ENCODE measurements at regions not wholly inside any gene's neighbourhood (a gene's known extent, or its start where the extent isn't known, plus 50 kb on each side); places are given as distances from the start of the nearest gene placed in this dataset.
"Not testable (repeated sequence)": the region's sequence is repeated elsewhere in the genome, so short reads cannot be mapped to it uniquely, and the experiment has no call there.

DNA sequence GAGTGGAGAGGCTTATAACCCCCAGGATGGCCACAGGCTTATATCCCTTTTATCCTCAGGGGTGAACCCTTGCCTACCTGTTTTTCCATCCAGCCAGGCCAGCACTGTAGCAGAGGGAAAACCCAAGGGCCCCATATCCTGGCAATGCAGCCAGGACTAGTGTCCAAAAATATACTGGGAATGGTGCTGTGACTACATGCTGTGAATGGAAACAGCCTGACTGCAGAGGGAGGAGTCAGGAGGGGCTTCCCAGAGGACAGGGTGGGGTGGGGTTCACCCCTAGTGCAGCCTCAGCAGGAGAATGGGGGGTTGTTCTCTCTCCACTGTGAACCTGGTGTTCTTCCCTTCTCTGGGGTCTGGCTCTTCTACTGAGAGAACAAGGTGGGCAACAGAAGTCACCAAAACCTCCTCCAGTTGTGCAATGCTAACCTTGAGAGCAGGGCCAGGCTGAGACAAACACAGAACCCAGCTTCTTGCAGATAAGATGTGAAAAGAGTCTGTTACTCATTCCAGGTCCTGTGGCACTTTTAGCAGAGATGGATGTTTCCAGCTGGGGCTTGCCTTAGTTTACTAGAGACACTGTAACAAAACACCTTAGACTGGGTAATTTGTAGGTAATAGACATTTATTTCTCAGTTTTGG lies 198.2 kb upstream of the PLGLB2 start:
- DNase-seq; intact Hi-C loops (cut with DNase I): not testable (repeated sequence)

DNA sequence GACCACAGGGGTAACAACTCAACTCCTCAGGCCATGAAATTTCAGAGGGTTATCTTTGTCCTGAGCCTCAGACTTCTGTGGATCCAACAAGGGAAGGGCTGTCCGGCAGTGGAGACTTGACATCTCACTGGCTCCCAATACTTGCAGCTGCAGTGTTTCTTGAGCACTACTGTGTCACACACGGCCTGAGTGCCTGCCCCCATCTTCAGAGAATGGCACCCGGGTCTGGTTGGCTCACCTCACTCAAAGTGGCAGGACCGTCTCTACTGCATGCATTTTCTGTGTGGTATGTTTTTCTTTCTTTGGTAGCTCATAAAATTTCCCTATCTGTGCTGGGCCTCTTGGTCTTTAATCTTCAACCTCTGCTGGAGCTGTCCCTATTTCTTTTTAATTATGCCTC lies 193.2 kb upstream of the PLGLB2 start:
- not testable (repeated sequence) for DNase-seq, H3K27ac ChIP-seq

More for the DNA sequence above, 198.2 kb upstream of the PLGLB2 start:
- not testable (repeated sequence) for H3K4me3 ChIP-seq, H3K27ac ChIP-seq, H3K36me3 ChIP-seq, H3K27me3 ChIP-seq, H3K4me1 ChIP-seq, FAIRE-seq, ATAC-seq, H3K9me3 ChIP-seq

DNA sequence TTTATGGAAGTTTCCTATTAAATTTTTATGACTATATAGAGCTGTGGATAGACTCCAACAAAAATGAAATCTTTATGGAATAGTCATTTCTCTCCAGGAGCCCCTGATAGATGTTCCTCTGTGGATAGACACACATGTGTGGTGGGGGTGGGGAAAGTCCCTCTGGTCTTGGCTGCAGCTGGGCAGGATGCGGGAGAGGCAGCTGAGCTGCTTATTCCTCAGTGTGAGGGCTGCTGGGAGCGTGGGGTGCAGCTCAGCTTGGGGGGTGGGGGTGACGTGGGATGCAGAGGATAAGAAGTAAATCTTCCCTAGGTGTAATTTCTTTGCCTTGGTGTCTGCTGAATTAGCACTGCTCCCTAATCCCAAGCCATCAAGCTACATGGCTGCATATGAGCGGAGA lies 192.8 kb upstream of the PLGLB2 start:
- H3K27me3 ChIP-seq; H3K4me1 ChIP-seq; H3K36me3 ChIP-seq; FAIRE-seq; intact Hi-C loops (cut with DNase I); H3K27ac ChIP-seq; H3K4me3 ChIP-seq; DNase-seq; ATAC-seq; H3K9me3 ChIP-seq: not testable (repeated sequence)
- 51 to 77% methylated on average over 3 of the region's 4 CpGs for WGBS, 2 donors

More for the DNA sequence above, 193.2 kb upstream of the PLGLB2 start:
- H3K4me3 ChIP-seq; H3K36me3 ChIP-seq; H3K4me1 ChIP-seq; ATAC-seq; FAIRE-seq; H3K27me3 ChIP-seq; H3K9me3 ChIP-seq; intact Hi-C loops (cut with DNase I): not testable (repeated sequence)
- 80% methylated on average over 1 of the region's 4 CpGs; no CpG with 5 or more reads in 1 of the 2 donors for WGBS, 2 donors

DNA sequence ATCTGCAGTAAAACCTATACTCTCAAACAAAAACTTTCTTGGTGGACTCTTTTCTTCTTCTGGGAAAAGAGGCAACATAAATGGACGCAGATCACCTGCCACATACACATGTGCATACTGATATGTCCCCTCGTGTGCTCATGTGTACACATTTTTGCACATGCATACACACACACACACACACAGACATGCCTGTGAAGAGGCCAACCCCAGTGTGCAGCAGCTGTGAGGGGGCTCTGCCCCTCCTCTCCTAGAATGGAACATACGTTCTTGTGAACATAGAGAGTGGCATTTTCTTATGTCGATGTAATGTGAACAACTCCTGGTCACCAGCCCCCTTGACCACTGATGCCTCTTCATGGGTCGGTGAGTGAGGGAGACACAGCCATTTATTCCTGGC lies 188.9 kb upstream of the PLGLB2 start:
- ATAC-seq: not testable (repeated sequence)
- 71 to 80% methylated on average over 2 of the region's 5 CpGs for WGBS, 2 donors

DNA sequence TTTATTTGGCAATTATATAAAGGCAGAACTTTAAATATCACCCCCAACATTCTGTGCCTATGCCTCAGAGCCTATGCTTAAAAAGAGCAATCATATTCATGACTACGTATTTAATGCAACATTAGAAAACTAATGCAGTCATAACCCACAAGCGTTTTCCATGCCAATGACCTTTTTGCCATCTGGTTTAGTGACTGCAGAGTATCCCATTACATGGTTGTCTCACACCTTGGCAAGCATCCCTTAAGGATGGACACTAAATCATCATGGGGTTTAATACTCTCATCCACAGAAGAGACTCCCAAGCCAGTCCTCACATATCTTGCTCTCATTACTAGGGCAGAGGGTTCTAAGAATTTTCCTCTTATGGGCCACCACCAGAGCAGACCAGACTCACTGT lies 188.2 kb upstream of the PLGLB2 start:
- H3K27ac ChIP-seq; H3K9me3 ChIP-seq; intact Hi-C loops (cut with DNase I); ATAC-seq; H3K27me3 ChIP-seq; H3K4me1 ChIP-seq; H3K4me3 ChIP-seq; FAIRE-seq; H3K36me3 ChIP-seq; DNase-seq: not testable (repeated sequence)
- 79 to 93% methylated on average over 1 of the region's 2 CpGs for WGBS, 2 donors

More for the DNA sequence above, 188.9 kb upstream of the PLGLB2 start:
- FAIRE-seq; H3K9me3 ChIP-seq; H3K27ac ChIP-seq; H3K4me3 ChIP-seq; H3K36me3 ChIP-seq; intact Hi-C loops (cut with DNase I); DNase-seq; H3K27me3 ChIP-seq; H3K4me1 ChIP-seq: not testable (repeated sequence)

DNA sequence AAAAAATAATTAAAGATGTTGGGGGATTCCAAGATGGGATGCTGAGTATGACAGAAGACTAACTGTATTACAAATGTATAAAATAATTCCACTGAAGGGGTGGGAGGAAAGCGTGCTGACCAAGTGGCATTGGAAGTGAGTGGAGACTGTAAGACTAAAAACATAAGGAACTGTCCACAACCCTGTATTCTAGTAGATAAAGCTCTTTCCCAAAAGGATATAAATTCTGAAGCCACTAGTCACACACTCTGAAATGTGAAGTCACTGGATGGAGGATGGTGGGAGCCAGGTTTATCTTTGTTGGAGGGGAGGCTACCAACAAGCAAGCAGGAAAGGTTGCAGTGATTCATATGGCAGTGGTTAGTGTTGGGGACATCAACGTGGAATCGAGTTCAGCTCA lies 182.8 kb upstream of the PLGLB2 start:
- intact Hi-C loops (cut with DNase I); H3K4me3 ChIP-seq: not testable (repeated sequence)

DNA sequence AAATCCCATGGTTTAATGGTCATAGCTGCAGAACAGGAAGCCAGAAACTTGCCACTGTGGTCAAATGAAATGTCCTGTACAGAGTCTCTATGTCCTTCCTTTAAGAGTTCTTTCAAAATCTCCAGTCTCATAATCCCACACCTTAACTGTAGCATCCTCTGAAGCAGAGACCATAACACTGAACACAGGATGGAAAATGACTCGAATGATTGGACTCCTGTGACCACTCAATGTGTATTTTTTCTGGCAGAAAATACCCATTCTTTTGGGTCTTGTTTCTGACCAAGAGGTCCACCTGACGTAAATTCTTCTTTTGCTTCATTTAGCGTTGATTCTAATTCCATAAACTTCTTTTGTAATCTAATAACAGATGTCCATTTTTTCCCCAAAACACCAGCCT lies 181.4 kb upstream of the PLGLB2 start:
- WGBS, 2 donors: 82 to 83% methylated on average over 3 of the region's 3 CpGs
- DNase-seq; ATAC-seq; H3K4me3 ChIP-seq; H3K9me3 ChIP-seq; intact Hi-C loops (cut with DNase I); H3K4me1 ChIP-seq; H3K27me3 ChIP-seq; FAIRE-seq; H3K36me3 ChIP-seq; H3K27ac ChIP-seq: not testable (repeated sequence)

More for the DNA sequence above, 182.8 kb upstream of the PLGLB2 start:
- not testable (repeated sequence) for ATAC-seq, H3K27me3 ChIP-seq, H3K36me3 ChIP-seq, H3K4me1 ChIP-seq, H3K9me3 ChIP-seq, H3K27ac ChIP-seq, FAIRE-seq, DNase-seq
- 92 to 96% methylated on average over 1 of the region's 3 CpGs for WGBS, 2 donors

DNA sequence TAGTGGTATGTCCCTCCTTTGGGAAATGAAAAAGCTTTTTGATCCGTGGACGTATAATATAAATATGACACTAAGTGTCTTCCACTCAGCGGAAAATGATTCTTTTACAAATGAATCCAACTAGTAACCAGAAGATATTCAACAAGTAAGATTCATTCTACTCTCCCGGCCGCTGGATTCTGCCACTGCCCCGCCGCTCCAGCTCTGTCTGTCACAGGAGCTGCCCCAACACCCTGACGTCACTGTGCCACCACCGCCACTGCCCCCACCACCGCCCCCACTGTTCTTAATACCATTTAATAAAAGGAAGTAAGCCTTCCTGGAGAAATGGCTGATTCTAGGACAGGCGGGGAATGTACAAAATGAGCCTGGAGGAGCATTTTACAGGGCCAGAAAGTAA lies 180.8 kb upstream of the PLGLB2 start:
- H3K36me3 ChIP-seq; ATAC-seq; H3K4me3 ChIP-seq; H3K9me3 ChIP-seq; H3K27ac ChIP-seq; intact Hi-C loops (cut with DNase I); FAIRE-seq; H3K27me3 ChIP-seq; H3K4me1 ChIP-seq; DNase-seq: not testable (repeated sequence)
- 86 to 90% methylated on average over 10 of the region's 11 CpGs for WGBS, 2 donors

DNA sequence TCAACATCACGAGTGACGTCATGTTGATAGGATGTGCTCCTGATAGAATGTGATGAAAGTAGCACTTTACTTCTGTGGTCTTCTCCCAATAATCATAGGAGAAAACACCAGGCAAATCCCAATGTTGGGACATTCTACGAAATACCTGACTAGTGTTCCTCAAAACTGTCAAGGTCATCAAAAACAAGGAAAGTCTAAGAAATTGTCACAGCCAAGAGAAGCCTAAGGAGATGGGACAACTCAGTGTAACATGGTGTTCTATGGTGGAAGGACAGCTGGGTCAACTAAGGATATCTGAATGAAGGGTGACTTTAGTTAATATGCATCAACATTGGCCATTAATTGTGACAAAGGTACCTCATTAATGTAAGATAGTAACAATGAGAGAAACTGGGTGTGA lies 180.0 kb upstream of the PLGLB2 start:
- H3K27me3 ChIP-seq; ATAC-seq; H3K9me3 ChIP-seq; DNase-seq; H3K4me3 ChIP-seq; FAIRE-seq; intact Hi-C loops (cut with DNase I); H3K4me1 ChIP-seq; H3K36me3 ChIP-seq; H3K27ac ChIP-seq: not testable (repeated sequence)
- 75 to 83% methylated on average over 2 of the region's 3 CpGs for WGBS, 2 donors

DNA sequence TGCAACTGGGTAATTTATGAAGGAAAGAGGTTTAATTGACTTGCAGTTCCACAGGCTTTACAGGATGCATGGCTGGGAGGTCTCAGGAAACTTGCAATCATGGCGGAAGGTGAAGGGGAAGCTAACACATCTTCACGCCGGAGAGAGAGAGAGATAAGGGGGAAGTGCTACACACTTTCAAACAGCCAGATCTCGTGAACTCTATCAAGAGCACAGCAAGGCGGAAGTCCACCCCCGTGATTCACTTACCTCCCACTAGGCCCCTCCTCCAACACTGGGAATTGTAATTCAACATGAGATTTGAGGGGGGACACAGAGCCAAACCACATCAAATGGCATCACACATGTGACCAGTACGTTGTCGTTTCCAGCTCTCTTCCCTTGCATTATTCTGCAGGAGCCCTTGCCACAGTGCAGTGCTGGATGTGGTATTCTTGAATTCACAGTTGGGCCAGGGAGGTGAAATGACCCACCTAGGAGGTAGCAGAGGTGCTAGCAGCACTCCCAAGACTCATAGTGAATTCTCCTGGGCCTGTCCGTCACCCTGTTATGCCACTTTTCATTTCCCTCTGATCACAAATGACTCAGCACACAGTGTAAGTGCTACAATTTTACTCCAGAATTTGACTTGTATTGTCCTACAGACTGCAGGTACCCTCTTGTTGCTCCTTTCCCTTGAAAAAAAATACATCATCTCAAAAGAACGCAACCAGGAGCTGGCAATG lies 179.2 kb upstream of the PLGLB2 start:
- not testable (repeated sequence) for FAIRE-seq

DNA sequence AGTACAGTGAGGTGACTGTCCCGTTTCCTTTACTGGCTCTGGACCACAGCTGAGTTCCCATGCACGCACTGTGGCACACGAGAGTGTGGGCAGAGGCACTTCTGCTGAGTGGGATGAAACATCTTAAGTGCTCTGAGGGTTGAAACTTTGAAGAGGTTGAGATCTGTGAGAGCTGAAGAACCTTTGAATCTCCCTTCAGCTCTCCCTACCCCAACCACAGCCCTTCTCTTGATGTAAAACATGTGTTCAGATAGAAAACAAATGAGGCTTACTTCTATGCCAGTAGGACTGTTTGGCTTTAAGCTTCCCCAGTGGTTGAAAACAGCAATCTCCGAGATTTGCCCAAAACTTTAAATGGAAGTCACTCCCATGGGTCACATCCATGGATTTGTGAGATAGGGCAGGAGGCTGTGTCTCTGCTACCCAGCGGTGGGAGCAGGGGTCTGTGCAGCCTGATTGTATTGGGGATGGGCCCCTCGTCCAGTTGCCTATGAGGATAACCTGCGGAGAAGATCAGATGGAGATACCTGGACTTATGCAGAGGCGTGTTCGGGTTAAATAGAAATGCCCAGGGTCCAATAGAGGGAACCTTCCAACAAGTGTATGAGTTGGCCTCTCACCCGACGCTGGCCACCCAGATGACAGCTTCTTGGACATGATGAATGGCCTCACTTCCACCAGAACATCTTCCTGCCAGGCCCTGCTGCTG lies 178.0 kb upstream of the PLGLB2 start:
- FAIRE-seq; H3K9me3 ChIP-seq; H3K4me3 ChIP-seq; H3K27ac ChIP-seq; DNase-seq; H3K36me3 ChIP-seq; H3K27me3 ChIP-seq; H3K4me1 ChIP-seq; ATAC-seq; intact Hi-C loops (cut with DNase I): not testable (repeated sequence)
- 80 to 87% methylated on average over 10 of the region's 11 CpGs for WGBS, 2 donors

More for the DNA sequence above, 179.2 kb upstream of the PLGLB2 start:
- ATAC-seq; H3K9me3 ChIP-seq; H3K4me1 ChIP-seq; H3K27me3 ChIP-seq; H3K4me3 ChIP-seq; DNase-seq; H3K36me3 ChIP-seq; intact Hi-C loops (cut with DNase I); H3K27ac ChIP-seq: not testable (repeated sequence)
- WGBS, 2 donors: 90 to 94% methylated on average over 8 of the region's 10 CpGs

DNA sequence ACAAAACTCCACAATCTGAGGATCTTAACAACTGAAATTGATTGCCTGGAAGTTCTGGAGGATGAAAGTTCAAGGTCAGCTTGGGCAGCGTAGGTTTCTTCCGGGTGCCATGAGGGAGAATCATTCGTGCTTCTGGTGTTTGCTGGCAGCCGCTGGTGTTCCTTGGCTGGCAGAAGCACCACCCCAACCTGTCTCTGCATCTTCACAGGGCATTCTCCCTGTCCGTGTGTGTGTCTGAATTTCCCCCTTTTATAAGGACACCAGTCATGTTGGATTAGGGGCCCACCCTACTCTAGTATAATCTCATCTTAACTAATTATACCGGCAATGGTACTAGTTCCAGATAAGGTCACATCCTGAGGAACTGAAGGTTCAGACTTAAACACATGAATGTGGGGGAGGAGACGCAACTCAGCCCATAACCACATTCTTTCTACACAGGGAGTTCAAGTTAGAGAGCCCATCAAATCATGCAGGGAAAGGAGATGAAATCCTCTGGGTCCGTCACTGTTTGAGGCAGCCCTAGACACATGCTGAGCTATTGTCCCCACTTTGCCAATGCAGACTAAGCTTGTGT lies 175.9 kb upstream of the PLGLB2 start:
- intact Hi-C loops (cut with DNase I); H3K36me3 ChIP-seq; DNase-seq; H3K27me3 ChIP-seq; ATAC-seq; H3K4me3 ChIP-seq; H3K27ac ChIP-seq; FAIRE-seq; H3K4me1 ChIP-seq; H3K9me3 ChIP-seq: not testable (repeated sequence)
- WGBS, 2 donors: 75 to 100% methylated on average over 1 to 3 of the region's 8 CpGs

All from pancreas (tissue), 10 donors.